HFFc6 (cell line): ENCODE measurements at regions not wholly inside any gene's neighbourhood (a gene's known extent, or its start where the extent isn't known, plus 50 kb on each side); places are given as distances from the start of the nearest gene placed in this dataset.

Source experiments
- DNase-seq: peaks from one replicate; pipeline ENCODE4 v3.0.0-alpha.2; 2018
- H3K27ac Mint-ChIP-seq: 2 replicates; pipeline ENCODE4 v1.8.0; 2020; ENCODE audit warnings: mild to moderate bottlenecking, mixed read lengths
- H3K27me3 Mint-ChIP-seq: 2 replicates; pipeline ENCODE4 v1.8.0; 2021; ENCODE audit warnings: mild to moderate bottlenecking, moderate library complexity, mixed read lengths; ENCODE audit not compliant: insufficient read depth
- H3K36me3 Mint-ChIP-seq: 2 replicates; pipeline ENCODE4 v1.8.0; 2021; ENCODE audit warnings: low read depth, mixed read lengths
- H3K4me1 Mint-ChIP-seq: 2 replicates; pipeline ENCODE4 v1.8.0; 2020; ENCODE audit warnings: low read depth, mixed read lengths
- H3K4me3 Mint-ChIP-seq: 2 replicates; pipeline ENCODE4 v1.8.0; 2020; ENCODE audit warnings: mild to moderate bottlenecking, moderate library complexity, mixed read lengths
- H3K9me3 Mint-ChIP-seq: 2 replicates; pipeline ENCODE4 v1.8.0; 2020; ENCODE audit warnings: mild to moderate bottlenecking, mixed read lengths
- TF ChIP-seq, protein P1 (sequence below): fragments of 200-600 bp; sonication (generic); IDR thresholded peaks from 2 replicates; pipeline ENCODE4 v1.5.0; 2021; ENCODE audit warnings: antibody characterized with exemption, mild to moderate bottlenecking

DNA sequence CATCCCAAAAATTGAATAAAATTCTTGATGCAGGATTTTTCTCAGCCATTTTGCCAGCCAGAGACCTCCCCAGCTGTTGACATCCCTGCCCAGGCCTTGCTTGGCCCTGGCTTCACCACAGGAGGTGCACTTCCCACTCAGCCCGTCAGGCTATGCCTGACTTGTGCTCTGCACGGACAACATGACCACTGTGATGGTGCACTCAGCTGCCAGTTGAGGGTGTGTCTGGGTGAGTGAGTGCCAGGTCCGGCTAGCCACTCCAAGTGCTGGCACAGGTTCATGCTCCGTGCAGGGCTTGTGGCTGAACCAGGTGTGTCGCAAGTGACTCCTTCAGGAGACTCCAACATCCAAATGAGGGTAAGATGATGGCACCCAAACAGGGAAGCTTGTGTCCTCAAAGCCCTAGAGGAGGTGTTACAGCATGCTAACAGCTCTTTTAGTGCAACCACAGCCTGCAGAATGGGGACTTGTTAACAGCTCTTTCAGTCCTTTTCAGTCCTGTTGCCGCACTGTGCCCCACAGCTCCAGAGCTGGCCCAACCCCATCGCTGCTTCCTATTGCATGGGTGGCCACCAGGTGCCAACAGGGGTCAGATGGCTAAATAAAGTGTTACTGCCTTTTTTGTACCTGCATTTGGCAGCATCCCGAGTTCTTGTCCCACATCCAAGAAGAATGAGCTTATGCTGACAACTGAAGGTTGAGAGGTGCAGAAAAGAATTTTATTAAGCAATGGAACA is 380.7 kb downstream of the SLITRK5 start:
- H3K27ac Mint-ChIP-seq = no peak overlapping the region
- H3K9me3 Mint-ChIP-seq = peaks cover 38% of the 10 kb centered on the region
- no peak for DNase-seq
- TF ChIP-seq, protein P1, sequence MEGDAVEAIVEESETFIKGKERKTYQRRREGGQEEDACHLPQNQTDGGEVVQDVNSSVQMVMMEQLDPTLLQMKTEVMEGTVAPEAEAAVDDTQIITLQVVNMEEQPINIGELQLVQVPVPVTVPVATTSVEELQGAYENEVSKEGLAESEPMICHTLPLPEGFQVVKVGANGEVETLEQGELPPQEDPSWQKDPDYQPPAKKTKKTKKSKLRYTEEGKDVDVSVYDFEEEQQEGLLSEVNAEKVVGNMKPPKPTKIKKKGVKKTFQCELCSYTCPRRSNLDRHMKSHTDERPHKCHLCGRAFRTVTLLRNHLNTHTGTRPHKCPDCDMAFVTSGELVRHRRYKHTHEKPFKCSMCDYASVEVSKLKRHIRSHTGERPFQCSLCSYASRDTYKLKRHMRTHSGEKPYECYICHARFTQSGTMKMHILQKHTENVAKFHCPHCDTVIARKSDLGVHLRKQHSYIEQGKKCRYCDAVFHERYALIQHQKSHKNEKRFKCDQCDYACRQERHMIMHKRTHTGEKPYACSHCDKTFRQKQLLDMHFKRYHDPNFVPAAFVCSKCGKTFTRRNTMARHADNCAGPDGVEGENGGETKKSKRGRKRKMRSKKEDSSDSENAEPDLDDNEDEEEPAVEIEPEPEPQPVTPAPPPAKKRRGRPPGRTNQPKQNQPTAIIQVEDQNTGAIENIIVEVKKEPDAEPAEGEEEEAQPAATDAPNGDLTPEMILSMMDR = no peak
- H3K4me3 Mint-ChIP-seq = no peak overlapping the region
- H3K36me3 Mint-ChIP-seq = no peaks in the 10 kb centered on the region; the same call in 1 of the 2 replicates
- H3K27me3 Mint-ChIP-seq = peaks cover 3% of the 10 kb centered on the region; the same call in 1 of the 2 replicates
- H3K4me1 Mint-ChIP-seq = no peaks in the 10 kb centered on the region

DNA sequence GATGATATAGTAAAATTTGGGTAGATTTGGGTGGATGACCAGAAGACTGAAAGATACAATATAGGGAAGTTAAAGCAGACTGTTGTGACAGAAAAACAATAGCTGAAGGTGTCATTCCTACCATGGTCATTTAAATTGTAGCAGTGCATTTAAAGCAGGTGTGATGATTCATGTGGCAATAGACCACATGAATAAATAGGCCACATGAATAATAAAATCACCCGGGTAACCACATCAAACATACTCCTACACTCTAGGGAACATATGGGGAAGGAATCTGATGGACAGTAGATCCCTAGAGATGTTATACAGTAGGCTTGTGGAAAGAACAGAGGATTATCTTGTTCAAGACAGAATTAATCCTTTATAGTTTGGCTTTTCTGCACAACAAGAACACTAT is 392.6 kb downstream of the SLITRK5 start:
- DNase-seq = no peak
- Mint-ChIP-seq H3K27ac (no peak overlapping the region), H3K9me3 (peaks cover 39% of the 10 kb centered on the region), H3K4me1 (no peaks in the 10 kb centered on the region), H3K36me3 (no peaks in the 10 kb centered on the region), H3K27me3 (no peaks in the 10 kb centered on the region), H3K4me3 (no peak overlapping the region)
- TF ChIP-seq, protein P1 = no peak

DNA sequence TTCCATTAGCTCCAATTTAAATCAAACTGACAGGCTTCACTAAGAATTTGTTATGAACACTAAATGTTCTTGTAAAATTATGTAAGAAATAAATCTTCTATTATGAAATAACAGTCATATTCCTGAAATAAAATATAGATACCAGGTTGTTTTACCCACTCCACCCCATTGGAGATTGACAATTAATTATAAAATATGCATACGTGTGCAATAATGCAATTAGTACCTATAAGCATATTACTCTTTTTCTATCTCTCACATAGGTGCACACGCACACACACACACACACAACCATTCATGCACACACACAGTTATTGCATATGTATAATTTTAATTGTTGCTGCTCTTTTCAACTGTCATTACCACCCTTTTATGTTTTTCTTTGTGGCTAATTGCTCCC is 395.7 kb downstream of the SLITRK5 start:
- Mint-ChIP-seq H3K4me3 (no peak overlapping the region), H3K27ac (no peak overlapping the region), H3K27me3 (no peaks in the 10 kb centered on the region), H3K9me3 (peaks cover 40% of the 10 kb centered on the region), H3K4me1 (no peaks in the 10 kb centered on the region), H3K36me3 (no peaks in the 10 kb centered on the region)
- DNase-seq = no peak
- TF ChIP-seq, protein P1 = no peak

DNA sequence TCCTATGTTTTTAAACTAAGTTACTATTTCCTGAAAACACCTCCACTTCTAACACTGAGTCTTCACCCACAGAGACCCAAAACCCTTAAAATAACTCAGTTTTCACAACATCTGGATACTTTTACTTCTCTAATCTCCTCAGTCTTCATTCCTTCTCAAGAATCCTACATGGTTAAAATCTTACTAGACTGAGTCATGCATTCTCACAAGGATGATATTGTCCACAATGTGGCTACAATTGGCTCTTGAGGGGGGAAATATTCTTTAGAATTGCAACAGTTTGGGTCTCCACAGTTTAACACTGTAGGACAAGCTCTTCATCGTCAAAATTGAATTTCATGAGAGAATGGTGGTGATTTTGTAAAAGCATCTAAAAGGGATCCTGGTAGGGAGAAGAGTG is 397.1 kb downstream of the SLITRK5 start:
- DNase-seq = no peak
- H3K4me3 Mint-ChIP-seq = no peak overlapping the region

DNA sequence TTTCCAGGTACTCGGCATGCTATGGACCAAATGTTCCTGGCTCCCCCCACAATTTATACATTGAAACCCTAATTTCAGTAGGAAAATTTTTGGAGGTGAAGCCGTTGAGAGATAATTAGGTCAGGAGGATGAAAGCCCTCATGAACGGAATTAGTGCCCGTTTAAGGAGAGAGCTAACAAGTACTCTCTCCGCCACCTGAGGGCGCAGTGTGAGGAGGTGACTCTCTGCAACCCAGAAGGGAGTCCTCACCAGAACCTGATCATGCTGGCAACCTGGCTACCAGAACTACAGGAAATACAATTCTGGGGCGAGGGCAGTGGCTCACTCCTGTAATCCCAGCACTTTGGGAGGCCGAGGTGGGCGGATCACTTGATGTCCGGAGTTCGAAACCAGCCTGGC is 397.8 kb downstream of the SLITRK5 start:
- Mint-ChIP-seq H3K9me3 (peaks cover 31% of the 10 kb centered on the region), H3K27ac (no peak overlapping the region), H3K36me3 (no peaks in the 10 kb centered on the region), H3K4me3 (no peak overlapping the region), H3K27me3 (no peaks in the 10 kb centered on the region), H3K4me1 (no peaks in the 10 kb centered on the region)
- TF ChIP-seq, protein P1 = no peak
- no peak for DNase-seq

More for the DNA sequence above, 397.1 kb downstream of the SLITRK5 start:
- Mint-ChIP-seq H3K4me1 (no peaks in the 10 kb centered on the region), H3K36me3 (no peaks in the 10 kb centered on the region), H3K9me3 (peaks cover 35% of the 10 kb centered on the region), H3K27ac (no peak overlapping the region), H3K27me3 (no peaks in the 10 kb centered on the region)
- TF ChIP-seq, protein P1 = no peak
